NCI-H446 (cell line): ENCODE measurements at regions not wholly inside any gene's neighbourhood (a gene's known extent, or its start where the extent isn't known, plus 50 kb on each side); places are given as distances from the start of the nearest gene placed in this dataset.
"Not testable (repeated sequence)": the region's sequence is repeated elsewhere in the genome, so short reads cannot be mapped to it uniquely, and the experiment has no call there.

Source experiments
- DNase-seq, 2 experiments: peaks; one replicate each; lab custom pipeline; 2025; lab: John Stamatoyannopoulos, UW

- no peak for DNase-seq
Measured at GRCh38 chr5:8560776-8561175, 691.8 kb downstream of the MTRR start.

DNA sequence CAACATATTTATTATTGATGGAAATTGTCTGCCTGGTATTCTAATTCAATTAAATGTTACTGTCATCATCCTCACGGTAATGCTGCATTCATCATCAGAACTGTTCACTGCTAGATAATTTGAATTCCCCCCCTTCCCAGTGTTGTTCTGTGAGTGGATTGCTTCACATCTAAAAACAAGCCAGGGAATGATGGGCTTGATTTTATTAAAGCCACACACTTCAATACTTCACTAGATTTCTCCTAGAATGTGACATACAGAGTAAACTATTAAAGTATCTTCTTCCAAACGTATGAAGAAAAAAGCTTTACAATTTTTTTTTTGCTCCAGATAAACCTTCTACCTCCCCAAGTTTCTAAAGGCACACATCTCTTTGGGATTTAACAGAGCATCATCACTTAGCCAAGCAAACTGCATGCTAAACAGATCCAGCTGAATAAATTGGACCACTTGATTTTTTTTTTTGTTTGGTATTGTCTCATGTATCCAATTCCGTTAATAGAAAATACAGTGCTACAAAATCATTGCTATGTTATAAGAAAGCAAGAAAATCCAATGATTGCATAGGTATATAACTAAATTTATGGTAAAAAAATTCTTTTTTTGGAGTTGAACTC is 692.4 kb downstream of the MTRR start:
- DNase-seq: no peak

- no peak for DNase-seq
Measured at GRCh38 chr5:8561854-8562253, 692.9 kb downstream of the MTRR start.

DNA sequence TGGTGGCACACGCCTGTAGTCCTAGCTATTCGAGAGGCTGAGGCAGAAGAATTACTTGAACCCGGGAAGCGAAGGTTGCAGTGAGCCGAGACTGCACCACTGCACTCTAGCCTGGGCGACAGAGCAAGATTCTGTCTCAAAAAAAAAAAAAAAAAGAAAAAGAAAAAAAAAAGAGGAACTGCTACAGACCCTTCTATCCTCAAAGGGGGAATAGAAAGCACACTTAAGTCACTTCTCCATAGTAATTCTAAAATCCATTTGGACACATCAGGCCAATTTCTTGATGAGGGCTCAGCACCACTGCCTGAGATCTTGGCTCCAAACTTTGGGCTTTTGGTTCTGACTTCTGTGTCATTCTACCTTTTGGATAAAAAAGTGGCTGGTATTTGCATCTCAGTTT is 694.6 kb downstream of the MTRR start:
- DNase-seq: not testable (repeated sequence)

DNA sequence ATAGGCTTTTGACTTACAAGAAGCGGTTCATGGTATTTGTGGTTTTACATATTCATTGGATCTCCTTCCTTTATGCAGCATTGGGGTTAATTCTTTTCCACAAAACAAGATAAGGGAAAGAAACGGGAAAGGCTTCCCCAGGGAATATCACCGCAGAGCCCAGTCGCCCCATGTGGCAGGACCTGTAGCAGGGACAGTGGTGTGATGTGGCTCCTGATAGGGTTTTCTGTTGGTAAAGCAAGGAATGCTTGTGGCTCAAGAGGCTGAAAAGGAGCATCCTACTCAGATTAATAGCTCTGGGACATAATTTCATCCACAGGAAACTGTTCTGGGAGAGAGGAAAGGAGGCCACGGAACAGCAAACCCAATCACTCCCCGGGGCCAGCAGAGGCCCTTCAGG is 699.9 kb downstream of the MTRR start:
- no peak for DNase-seq

DNA sequence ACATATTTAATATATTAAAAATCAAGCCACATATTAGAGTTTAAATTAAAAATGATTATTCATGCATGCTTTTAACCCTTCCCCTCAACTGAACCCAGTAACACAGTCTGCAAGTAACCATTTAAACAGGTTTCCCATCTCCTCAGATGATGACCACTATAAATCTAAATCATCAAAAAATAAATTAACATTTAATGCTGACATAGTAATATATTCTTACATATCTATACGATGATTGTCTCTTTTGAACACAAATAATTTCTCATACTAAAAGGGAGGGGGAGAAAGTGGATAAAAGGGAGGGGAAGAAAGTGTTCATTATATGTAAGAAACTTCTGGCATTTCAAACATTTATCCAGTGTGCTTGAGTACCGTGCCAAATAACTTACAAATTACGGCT is 701.6 kb downstream of the MTRR start:
- DNase-seq: no peak

DNA sequence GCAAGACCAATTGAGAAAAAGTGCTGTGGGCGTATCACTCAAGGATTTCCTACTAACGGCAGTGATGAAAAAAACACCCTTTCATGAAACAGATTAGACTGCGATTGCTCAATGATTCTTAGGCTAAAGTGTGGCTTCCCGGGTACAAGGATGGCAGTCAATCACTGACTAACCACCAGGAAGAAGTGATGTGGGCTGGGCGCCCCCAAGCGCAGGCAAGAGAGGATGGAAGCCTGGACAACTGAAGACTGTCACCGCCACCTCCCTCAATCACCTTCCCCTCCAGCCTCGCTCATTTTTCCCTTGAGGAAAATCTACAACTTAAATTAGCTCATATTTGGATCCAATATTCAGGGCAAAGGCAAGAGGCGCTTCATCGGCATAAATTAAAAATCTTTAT is 707.2 kb downstream of the MTRR start:
- no peak for DNase-seq

- no peak for DNase-seq
Measured at GRCh38 chr5:8577792-8578191, 708.8 kb downstream of the MTRR start.

GRCh38 chr5:8580298-8580697 is 711.4 kb downstream of the MTRR start:
- DNase-seq: no peak

DNA sequence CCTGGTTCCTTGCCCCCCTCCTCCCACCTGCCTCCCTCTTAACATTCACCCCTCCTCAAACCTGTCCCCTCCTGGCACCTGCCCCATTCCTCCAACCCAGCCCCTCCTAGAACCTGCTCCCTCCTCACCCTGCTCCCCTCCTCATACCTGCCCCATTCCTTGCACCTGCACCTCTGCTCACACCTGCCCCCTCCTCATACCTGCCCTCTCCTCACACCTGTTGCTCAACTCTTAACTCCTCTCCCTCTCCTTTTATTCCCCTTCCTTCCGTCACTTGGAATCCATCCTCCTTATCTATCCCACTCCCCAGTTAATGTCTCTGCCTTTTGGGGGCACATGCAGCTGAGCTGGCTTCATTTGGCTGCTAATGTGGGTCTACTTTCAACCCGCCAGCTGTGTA is 712.1 kb downstream of the MTRR start:
- DNase-seq: no peak

- no peak for DNase-seq
Measured at GRCh38 chr5:8585230-8586018, 716.5 kb downstream of the MTRR start.

DNA sequence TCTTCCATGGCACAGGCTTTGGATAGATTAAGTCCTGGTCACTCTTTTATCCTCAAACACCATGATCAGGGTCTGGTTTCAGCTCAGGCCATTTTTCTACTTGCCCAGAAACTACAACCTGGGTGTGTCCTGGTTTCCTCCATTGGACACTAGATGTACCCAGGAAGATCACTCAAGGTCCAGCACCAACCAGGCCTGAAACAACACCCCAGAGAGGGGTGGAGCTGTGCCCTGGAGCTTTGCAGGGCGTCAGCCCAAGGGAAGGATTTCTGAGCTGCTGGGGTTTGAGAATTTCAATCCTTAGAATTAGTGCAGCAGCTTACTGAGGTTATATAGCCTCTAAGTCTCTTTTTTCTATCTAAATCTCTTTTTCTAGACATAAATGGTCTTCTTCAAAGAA is 722.0 kb downstream of the MTRR start:
- no peak for DNase-seq

DNA sequence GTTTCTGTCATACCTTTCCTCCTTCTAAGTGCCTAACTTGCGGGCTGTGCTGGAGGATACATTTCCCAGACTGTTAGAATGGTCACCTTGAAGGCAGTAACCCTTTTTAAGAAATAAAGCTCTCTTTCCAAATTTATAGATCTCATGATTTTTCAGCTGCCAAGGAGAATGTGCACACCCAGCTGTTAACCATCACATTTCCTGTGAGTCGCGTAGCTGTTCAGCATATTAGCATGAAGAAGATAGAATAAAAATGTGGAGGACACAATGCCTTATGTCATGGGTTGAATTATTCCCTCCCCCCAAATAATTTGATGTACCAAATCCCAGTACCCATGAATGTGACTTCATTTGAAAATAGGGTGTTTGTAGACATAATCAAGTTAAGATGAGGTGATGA is 729.4 kb downstream of the MTRR start:
- DNase-seq: no peak

GRCh38 chr5:8598996-8599395 is 730.0 kb downstream of the MTRR start:
- DNase-seq: no peak

- DNase-seq: no peak
Measured at GRCh38 chr5:8600843-8601242, 731.9 kb downstream of the MTRR start.

DNA sequence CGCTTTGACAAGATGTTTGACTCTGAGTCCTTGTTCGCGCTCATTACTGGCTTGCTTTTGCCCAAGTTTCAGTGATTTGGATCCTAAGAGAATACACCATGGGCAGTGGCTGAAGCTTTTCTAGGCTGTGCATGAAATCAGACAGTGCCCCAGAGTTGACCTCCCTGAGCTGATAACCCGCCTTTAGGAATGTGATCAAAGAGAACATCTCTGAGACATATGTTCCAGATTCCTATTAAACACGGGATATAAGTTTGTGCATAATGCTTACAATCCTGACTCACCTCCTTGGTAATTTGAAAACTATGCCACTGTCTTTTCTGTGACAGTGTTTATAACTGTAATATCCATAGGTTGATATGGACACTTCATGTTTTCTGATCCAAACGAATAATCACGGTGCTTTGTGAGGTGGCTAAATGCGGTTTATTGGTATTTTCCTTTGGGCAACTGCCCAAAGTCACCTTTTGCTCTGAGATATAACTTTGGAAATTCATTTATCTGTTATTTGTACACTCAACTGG is 732.9 kb downstream of the MTRR start:
- no peak for DNase-seq

DNA sequence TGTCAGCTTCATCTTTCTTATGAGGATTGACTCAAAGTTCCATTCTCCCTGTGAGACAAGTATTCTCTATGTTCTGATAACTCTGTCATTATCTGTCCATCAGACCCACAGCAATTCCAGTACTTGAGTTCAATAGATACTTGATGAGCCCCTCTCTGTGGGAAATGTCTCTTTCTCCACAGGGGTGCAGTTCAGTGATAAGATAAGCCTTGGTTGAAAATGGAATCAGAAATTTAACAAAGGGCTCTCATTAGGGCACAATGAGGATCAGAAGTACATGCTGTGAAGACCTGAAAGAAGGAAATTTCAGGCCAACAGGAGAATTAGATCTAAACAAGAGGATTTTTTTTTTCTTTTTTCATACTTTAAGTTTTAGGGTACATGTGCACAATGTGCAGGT is 737.3 kb downstream of the MTRR start:
- no peak for DNase-seq

- no peak for DNase-seq
Measured at GRCh38 chr5:8611067-8611466, 742.1 kb downstream of the MTRR start.

- no peak for DNase-seq
Measured at GRCh38 chr5:8613078-8613685, 744.2 kb downstream of the MTRR start.

DNA sequence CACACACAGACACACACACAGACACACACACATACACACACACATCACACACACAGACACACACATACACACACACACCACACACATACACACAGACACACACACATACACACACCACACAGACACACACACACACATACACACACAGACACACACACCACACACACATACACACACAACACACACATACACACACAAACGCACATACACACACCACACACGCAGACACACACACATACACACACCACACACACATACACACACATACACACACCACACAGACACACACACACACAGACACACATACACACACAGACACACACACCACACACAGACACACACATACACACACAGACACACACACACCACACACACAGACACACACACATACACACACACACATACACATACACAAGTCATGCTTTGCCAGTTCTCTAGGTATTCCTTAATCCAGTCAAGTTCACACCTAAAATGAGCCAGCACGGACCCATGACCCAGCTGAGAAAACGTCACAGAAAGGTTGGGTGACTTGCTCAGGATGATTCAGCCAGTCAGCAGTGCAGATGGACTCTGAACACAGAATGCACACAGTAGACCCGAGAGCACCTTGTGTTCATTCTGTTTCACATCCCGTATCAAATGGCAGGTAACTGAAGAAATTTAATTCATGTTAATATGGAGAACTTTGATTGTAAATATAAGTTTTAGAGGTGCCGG is 746.4 kb downstream of the MTRR start:
- no peak for DNase-seq

DNA sequence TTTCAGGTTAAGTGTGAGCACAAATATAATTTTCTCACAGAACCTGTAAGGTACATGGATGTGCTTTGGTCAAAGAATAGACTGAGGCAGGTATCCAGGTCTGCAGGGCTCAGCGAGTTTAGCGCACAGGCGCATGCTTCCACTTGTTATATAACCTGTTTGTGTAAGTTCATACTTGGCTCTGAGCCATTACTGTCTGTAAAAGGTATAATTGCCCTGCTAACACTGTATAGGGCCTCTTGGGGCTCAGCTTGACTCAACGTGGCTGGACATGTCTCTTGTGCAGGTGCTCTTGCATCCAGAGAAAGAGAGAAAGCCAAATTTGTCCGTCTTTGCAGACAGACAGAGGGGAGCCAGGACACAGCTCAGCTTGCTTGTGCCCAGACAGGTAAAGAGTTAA is 759.6 kb downstream of the MTRR start:
- no peak for DNase-seq

GRCh38 chr5:8633259-8633658 is 764.3 kb downstream of the MTRR start:
- DNase-seq: no peak

- no peak for DNase-seq
Measured at GRCh38 chr5:8633696-8634095, 764.7 kb downstream of the MTRR start.
